ENCODE measurements at regions not wholly inside any gene's neighbourhood (a gene's known extent, or its start where the extent isn't known, plus 50 kb on each side); places are given as distances from the start of the nearest gene placed in this dataset.

DNA sequence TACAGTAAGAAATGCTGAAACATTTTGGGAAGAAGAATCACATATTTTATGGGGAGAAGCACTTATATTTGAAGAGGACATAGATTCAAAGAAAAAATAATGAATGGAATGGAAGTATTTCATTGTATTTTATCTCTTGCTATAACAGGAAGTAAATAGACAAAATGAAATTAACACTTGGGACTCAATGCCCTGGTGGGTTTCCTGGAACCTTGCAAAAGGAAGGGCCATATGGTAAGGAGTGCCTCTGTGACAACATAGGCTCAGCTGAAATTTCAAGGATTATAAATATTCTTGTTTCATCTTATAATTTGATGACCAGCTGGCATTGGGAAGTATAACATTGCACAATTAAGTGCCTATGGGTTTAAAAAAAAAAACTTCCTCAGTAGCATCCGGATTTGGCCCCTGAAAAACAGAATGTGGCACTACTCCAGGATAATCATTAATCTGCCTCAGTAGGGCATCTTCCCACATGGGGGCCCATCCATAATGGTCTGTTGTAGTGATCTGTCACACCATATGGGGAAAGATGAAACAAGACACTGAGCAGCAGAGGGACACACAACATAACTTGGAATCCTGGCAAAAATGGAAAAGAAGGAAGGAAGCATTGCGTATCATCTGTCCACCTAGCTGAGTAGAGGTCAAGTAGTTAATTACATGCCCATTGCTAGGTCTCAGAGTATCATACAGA, 321.6 kb downstream of the NDFIP2 start:
- DNase-seq = no peak
- no peaks in the 10 kb centered on the region for H3K27me3 Mint-ChIP-seq
- no peaks in the 10 kb centered on the region for H3K9me3 Mint-ChIP-seq
- H3K4me3 Mint-ChIP-seq = no peak overlapping the region
- CTCF ChIA-PET = no interaction called here
- no peaks in the 10 kb centered on the region for H3K36me3 Mint-ChIP-seq
- H3K27ac Mint-ChIP-seq = no peak overlapping the region
- no peaks in the 10 kb centered on the region for H3K4me1 Mint-ChIP-seq

- Mint-ChIP-seq H3K4me3 (no peak overlapping the region), H3K9me3 (no peaks in the 10 kb centered on the region), H3K27me3 (no peaks in the 10 kb centered on the region), H3K27ac (no peak overlapping the region), H3K36me3 (no peaks in the 10 kb centered on the region), H3K4me1 (no peaks in the 10 kb centered on the region)
- no peak for DNase-seq
- CTCF ChIA-PET = no interaction called here
These were observed 318.3 kb downstream of the NDFIP2 start for GRCh38 chr13:79799059-79799867.

GRCh38 chr13:79796136-79796535, 315.2 kb downstream of the NDFIP2 start:
- Mint-ChIP-seq H3K36me3 (no peaks in the 10 kb centered on the region), H3K27ac (no peak overlapping the region), H3K9me3 (peaks cover 5% of the 10 kb centered on the region), H3K27me3 (no peaks in the 10 kb centered on the region), H3K4me1 (no peaks in the 10 kb centered on the region), H3K4me3 (no peak overlapping the region)
- no peak for DNase-seq
- CTCF ChIA-PET = no interaction called here

DNA sequence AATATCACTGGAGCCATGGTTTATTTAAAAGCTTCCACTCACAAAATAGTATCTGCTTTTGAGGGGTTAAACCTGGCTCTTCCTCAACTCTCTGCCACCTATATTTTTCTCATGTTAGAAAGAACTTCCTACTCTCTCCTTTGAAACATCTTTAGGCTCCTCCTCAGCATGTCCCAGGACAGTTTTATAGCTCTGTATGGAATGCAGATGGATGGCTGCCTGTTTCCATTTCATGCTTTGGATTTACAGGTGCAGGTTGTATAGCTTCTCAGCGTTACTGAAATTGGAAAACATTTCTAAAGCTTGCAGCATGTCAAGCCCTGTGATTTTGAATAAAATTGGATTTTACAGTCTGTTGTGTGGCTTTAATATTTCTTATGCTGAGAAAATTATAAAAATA, 314.0 kb downstream of the NDFIP2 start:
- H3K9me3 Mint-ChIP-seq = peaks cover 5% of the 10 kb centered on the region
- H3K4me3 Mint-ChIP-seq = no peak overlapping the region
- H3K27me3 Mint-ChIP-seq = no peaks in the 10 kb centered on the region
- H3K36me3 Mint-ChIP-seq = no peaks in the 10 kb centered on the region
- DNase-seq = no peak
- H3K4me1 Mint-ChIP-seq = no peaks in the 10 kb centered on the region
- CTCF ChIA-PET = no interaction called here
- no peak overlapping the region for H3K27ac Mint-ChIP-seq

- Mint-ChIP-seq H3K4me1 (no peaks in the 10 kb centered on the region), H3K36me3 (no peaks in the 10 kb centered on the region), H3K27ac (no peak overlapping the region), H3K4me3 (no peak overlapping the region), H3K27me3 (no peaks in the 10 kb centered on the region), H3K9me3 (peaks cover 5% of the 10 kb centered on the region)
- CTCF ChIA-PET = no interaction called here
- no peak for DNase-seq
These were observed 311.8 kb downstream of the NDFIP2 start for GRCh38 chr13:79792716-79793115.

DNA sequence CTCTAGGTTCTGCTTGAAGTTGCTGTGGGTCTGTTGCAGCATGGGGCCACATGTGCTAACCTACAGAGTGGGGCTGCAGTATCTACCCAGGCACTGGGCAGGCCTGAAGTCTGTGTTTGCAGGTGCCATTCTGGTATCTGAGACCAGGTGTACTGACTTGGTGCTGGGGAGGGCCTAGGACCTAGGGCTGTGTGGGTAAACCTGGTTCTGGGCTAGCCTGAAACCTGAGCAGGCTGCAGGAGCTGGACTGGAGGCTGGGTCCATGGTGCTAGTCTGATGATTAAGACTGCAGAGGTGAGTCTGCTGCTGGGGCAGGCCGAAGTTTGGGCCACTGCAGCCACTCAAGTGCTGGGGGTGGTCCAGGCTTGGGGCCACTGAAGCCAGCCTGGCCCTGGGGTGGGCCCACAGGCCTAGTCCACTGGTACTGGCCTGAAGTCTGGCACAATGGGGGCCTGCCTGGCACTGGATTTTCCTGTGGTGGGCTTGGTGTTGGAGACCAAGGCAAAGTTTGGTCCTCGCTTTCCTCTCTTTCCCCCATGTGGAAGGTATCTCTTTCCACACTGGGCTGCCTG, 310.6 kb downstream of the NDFIP2 start:
- Mint-ChIP-seq H3K27ac (no peak overlapping the region), H3K27me3 (no peaks in the 10 kb centered on the region), H3K4me1 (no peaks in the 10 kb centered on the region), H3K9me3 (peaks cover 5% of the 10 kb centered on the region), H3K4me3 (no peak overlapping the region), H3K36me3 (no peaks in the 10 kb centered on the region)
- CTCF ChIA-PET = no interaction called here
- no peak for DNase-seq

- CTCF ChIA-PET = no interaction called here
- no peak overlapping the region for H3K27ac Mint-ChIP-seq
- H3K4me3 Mint-ChIP-seq = no peak overlapping the region
- no peaks in the 10 kb centered on the region for H3K36me3 Mint-ChIP-seq
- no peaks in the 10 kb centered on the region for H3K27me3 Mint-ChIP-seq
- DNase-seq = no peak
- no peaks in the 10 kb centered on the region for H3K4me1 Mint-ChIP-seq
- no peaks in the 10 kb centered on the region for H3K9me3 Mint-ChIP-seq
These were observed 305.2 kb downstream of the NDFIP2 start for GRCh38 chr13:79786176-79786575.

DNA sequence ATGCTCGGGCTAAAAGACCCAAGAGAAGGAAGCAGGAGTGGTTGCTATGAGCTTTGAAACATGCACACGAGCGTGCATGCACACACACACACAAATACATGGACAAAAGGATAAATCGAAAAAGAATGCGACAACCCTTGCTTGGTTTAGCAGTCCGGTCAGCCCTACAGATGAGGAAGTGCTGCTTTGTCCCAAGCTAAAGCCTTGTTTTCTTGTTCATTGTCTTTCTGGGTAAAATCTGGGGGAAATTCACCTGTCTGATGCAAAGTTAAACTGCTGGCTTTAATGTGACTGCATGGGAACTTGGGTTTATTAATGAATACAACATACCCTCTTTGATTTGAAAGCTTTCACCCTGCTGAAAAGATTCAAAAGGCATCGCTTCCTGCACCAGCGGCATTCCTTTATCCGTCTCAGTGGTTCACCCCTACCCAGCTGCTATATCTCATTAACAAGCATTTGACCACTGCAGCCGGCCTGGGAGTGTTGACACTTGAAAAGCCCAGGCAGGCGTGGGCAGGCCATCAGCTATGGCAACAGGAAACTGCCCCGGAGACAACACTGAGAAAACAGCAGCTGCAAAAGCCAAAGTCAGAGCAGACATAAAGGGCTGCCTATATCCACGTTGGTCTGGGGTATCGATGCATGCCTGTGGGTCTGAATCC, 301.7 kb downstream of the NDFIP2 start:
- H3K9me3 Mint-ChIP-seq = no peaks in the 10 kb centered on the region
- no peak overlapping the region for H3K4me3 Mint-ChIP-seq
- no peak for DNase-seq
- no peak overlapping the region for H3K27ac Mint-ChIP-seq
- H3K36me3 Mint-ChIP-seq = no peaks in the 10 kb centered on the region
- CTCF ChIA-PET = no interaction called here
- H3K4me1 Mint-ChIP-seq = no peaks in the 10 kb centered on the region
- H3K27me3 Mint-ChIP-seq = no peaks in the 10 kb centered on the region

GRCh38 chr13:79781829-79782540, 301.0 kb downstream of the NDFIP2 start:
- no peak for DNase-seq
- Mint-ChIP-seq H3K27me3 (no peaks in the 10 kb centered on the region), H3K9me3 (no peaks in the 10 kb centered on the region), H3K4me1 (no peaks in the 10 kb centered on the region), H3K4me3 (no peak overlapping the region), H3K36me3 (no peaks in the 10 kb centered on the region), H3K27ac (no peak overlapping the region)
- CTCF ChIA-PET = no interaction called here

GRCh38 chr13:79780240-79780639, 299.3 kb downstream of the NDFIP2 start:
- no peaks in the 10 kb centered on the region for H3K27me3 Mint-ChIP-seq
- no peak for DNase-seq
- no peaks in the 10 kb centered on the region for H3K36me3 Mint-ChIP-seq
- no peaks in the 10 kb centered on the region for H3K4me1 Mint-ChIP-seq
- H3K4me3 Mint-ChIP-seq = no peak overlapping the region
- no peak overlapping the region for H3K27ac Mint-ChIP-seq
- no peaks in the 10 kb centered on the region for H3K9me3 Mint-ChIP-seq
- CTCF ChIA-PET = no interaction called here

GRCh38 chr13:79779761-79780160, 298.8 kb downstream of the NDFIP2 start:
- H3K4me1 Mint-ChIP-seq = no peaks in the 10 kb centered on the region
- no peaks in the 10 kb centered on the region for H3K36me3 Mint-ChIP-seq
- H3K27ac Mint-ChIP-seq = no peak overlapping the region
- CTCF ChIA-PET = no interaction called here
- H3K27me3 Mint-ChIP-seq = no peaks in the 10 kb centered on the region
- DNase-seq = no peak
- no peak overlapping the region for H3K4me3 Mint-ChIP-seq
- H3K9me3 Mint-ChIP-seq = no peaks in the 10 kb centered on the region

DNA sequence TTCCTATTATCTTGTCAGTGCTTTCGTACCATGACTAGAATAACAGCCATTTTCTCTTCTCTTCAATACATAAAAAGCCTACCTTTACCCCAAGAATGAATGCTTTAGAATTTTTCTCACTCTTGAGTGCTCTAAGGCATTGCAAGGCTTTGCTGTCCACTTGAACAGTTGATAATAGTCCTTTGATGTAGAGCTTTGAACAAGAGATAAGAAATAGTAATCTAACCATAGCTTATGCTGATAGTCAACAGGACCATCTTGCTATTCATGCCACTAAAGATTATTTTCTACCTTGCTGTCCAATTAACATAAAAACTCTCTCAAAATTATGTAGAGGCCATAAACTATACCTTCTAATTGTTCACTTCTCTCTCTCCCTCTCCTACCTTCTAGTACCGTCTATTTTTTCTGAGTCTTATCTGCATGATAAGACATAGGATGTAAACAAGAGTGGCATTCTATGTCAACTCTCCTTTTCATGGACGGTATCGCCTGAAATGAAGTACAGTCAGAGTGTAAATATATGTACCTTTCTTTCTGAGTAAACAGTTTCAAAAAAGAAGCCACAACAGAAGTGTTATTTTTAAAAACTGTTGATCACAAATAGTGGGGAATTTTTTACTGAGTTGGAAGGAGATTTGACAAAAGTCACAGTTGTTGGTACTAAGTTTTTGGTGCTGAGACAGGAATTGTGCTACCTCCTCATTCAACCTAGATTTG, 297.9 kb downstream of the NDFIP2 start:
- no peaks in the 10 kb centered on the region for H3K9me3 Mint-ChIP-seq
- no peaks in the 10 kb centered on the region for H3K36me3 Mint-ChIP-seq

DNA sequence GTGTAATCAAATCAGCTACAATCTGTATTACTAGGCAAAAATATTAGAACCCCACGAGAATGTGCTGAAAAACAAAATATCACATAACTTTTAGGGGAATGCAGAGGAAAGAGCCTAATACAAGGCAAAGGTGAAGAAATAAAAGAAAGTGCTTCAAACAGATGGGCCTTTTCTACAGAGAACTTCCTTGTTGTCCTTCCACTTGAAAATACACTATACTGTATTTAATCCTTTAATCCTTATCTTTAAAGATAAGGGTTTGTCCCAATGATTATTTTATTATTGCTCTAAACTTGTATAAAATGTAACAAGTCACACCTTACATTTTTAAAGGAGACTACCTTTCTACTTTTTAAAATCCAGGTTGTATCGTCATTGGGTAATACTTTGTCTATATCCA, 296.5 kb downstream of the NDFIP2 start:
- H3K36me3 Mint-ChIP-seq = no peaks in the 10 kb centered on the region
- no peak overlapping the region for H3K4me3 Mint-ChIP-seq
- no peaks in the 10 kb centered on the region for H3K4me1 Mint-ChIP-seq
- CTCF ChIA-PET = no interaction called here
- DNase-seq = no peak
- no peak overlapping the region for H3K27ac Mint-ChIP-seq
- H3K27me3 Mint-ChIP-seq = no peaks in the 10 kb centered on the region
- H3K9me3 Mint-ChIP-seq = no peaks in the 10 kb centered on the region

More for the DNA sequence above, 297.9 kb downstream of the NDFIP2 start:
- Mint-ChIP-seq H3K27ac (no peak overlapping the region), H3K27me3 (no peaks in the 10 kb centered on the region), H3K4me1 (no peaks in the 10 kb centered on the region), H3K4me3 (no peak overlapping the region)
- no peak for DNase-seq
- CTCF ChIA-PET = no interaction called here

Data from activated naive CD4-positive, alpha-beta T cell treated with anti-CD3 and anti-CD28 coated beads, Interleukin-2, amount 10 ng/mL, durations not matched to agents 7 days and 5 days (primary cell).